GM19043 (cell line): ENCODE measurements at regions not wholly inside any gene's neighbourhood (a gene's known extent, or its start where the extent isn't known, plus 50 kb on each side); places are given as distances from the start of the nearest gene placed in this dataset.

Source experiments
- ATAC-seq: cut with Tn5 transposase; IDR thresholded peaks from one replicate; pipeline ENCODE4 v1.9.1; 2021; ENCODE audit warnings: low read depth; ENCODE audit not compliant: unreplicated experiment

- no peak for ATAC-seq
Measured at GRCh38 chr5:67363963-67364362, 167.4 kb upstream of the CD180 start.

GRCh38 chr5:67363180-67363709 lies 166.6 kb upstream of the CD180 start:
- ATAC-seq, result no peak

GRCh38 chr5:67361932-67362729 lies 165.5 kb upstream of the CD180 start:
- no peak for ATAC-seq

GRCh38 chr5:67360047-67360446 lies 163.4 kb upstream of the CD180 start:
- ATAC-seq, result no peak

- ATAC-seq, result no peak
Measured at GRCh38 chr5:67358186-67358585, 161.6 kb upstream of the CD180 start.

- ATAC-seq, result no peak
Measured at GRCh38 chr5:67355120-67355713, 158.6 kb upstream of the CD180 start.

- ATAC-seq, result no peak
Measured at GRCh38 chr5:67353500-67354450, 157.2 kb upstream of the CD180 start.

- no peak for ATAC-seq
Measured at GRCh38 chr5:67350618-67351201, 154.1 kb upstream of the CD180 start.

GRCh38 chr5:67350185-67350584 lies 153.6 kb upstream of the CD180 start:
- no peak for ATAC-seq

GRCh38 chr5:67347821-67348220 lies 151.2 kb upstream of the CD180 start:
- ATAC-seq, result no peak

- ATAC-seq, result no peak
Measured at GRCh38 chr5:67346611-67347010, 150.0 kb upstream of the CD180 start.

GRCh38 chr5:67344870-67345269 lies 148.3 kb upstream of the CD180 start:
- ATAC-seq, result no peak

GRCh38 chr5:67343835-67344234 lies 147.2 kb upstream of the CD180 start:
- ATAC-seq, result no peak

- no peak for ATAC-seq
Measured at GRCh38 chr5:67341478-67341877, 144.9 kb upstream of the CD180 start.

- ATAC-seq, result no peak
Measured at GRCh38 chr5:67339219-67339767, 142.7 kb upstream of the CD180 start.

GRCh38 chr5:67338421-67338820 lies 141.8 kb upstream of the CD180 start:
- no peak for ATAC-seq

GRCh38 chr5:67337751-67338150 lies 141.2 kb upstream of the CD180 start:
- no peak for ATAC-seq

- ATAC-seq, result no peak
Measured at GRCh38 chr5:67335426-67335825, 138.8 kb upstream of the CD180 start.

GRCh38 chr5:67334373-67334772 lies 137.8 kb upstream of the CD180 start:
- ATAC-seq, result no peak

GRCh38 chr5:67333171-67333570 lies 136.6 kb upstream of the CD180 start:
- no peak for ATAC-seq
